IPS DF 6.9 (cell line): ENCODE measurements at regions not wholly inside any gene's neighbourhood (a gene's known extent, or its start where the extent isn't known, plus 50 kb on each side); places are given as distances from the start of the nearest gene placed in this dataset.

ENCODE experiments used
- DNase-seq: peaks from one replicate; pipeline ENCODE4 v3.0.0-alpha.2; 2013; ENCODE audit warnings: low read depth, low spot score
- H3K27ac ChIP-seq: one replicate; pipeline ENCODE4 v1.5.1; 2013; ENCODE audit warnings: low read length, control low read depth
- H3K27me3 ChIP-seq: 2 replicates; pipeline ENCODE4 v1.6.1; 2013; ENCODE audit warnings: mild to moderate bottlenecking, low read length; ENCODE audit not compliant: control insufficient read depth, insufficient read depth
- H3K36me3 ChIP-seq: 2 replicates; pipeline ENCODE4 v1.6.1; 2013; ENCODE audit warnings: low read length; ENCODE audit not compliant: control insufficient read depth, insufficient read depth
- H3K4me1 ChIP-seq: 2 replicates; pipeline ENCODE4 v1.6.1; 2013; ENCODE audit warnings: low read length; ENCODE audit not compliant: control insufficient read depth, insufficient read depth
- H3K4me3 ChIP-seq: 2 replicates; pipeline ENCODE4 v1.5.1; 2013; ENCODE audit warnings: mild to moderate bottlenecking, low read length
- H3K9me3 ChIP-seq: 2 replicates; pipeline ENCODE4 v1.6.1; 2013; ENCODE audit warnings: low read length, inconsistent platforms; ENCODE audit not compliant: control insufficient read depth, insufficient read depth
- WGBS: extraction: QIAGEN DNeasy Blood & Tissue Kit; methylation state at CpG from one replicate; pipeline ENCODE4 v1.1.7; 2013; ENCODE audit warnings: mixed read lengths, missing lambda C conversion rate; ENCODE audit not compliant: insufficient read length, insufficient coverage; 5-methylcytosine and 5-hydroxymethylcytosine counted together

GRCh38 chr2:10964052-10964790 is 52.5 kb downstream of the KCNF1 start:
- Histone ChIP-seq H3K4me1 (peaks cover 2% of the 10 kb centered on the region), H3K27ac (no peak overlapping the region), H3K36me3 (no peaks in the 10 kb centered on the region; the same call in 1 of the 2 replicates), H3K27me3 (no peaks in the 10 kb centered on the region), H3K9me3 (no peaks in the 10 kb centered on the region), H3K4me3 (no peak overlapping the region)
- no CpG with 5 or more reads among the region's 14 CpGs for WGBS
- DNase-seq = no peak

DNA sequence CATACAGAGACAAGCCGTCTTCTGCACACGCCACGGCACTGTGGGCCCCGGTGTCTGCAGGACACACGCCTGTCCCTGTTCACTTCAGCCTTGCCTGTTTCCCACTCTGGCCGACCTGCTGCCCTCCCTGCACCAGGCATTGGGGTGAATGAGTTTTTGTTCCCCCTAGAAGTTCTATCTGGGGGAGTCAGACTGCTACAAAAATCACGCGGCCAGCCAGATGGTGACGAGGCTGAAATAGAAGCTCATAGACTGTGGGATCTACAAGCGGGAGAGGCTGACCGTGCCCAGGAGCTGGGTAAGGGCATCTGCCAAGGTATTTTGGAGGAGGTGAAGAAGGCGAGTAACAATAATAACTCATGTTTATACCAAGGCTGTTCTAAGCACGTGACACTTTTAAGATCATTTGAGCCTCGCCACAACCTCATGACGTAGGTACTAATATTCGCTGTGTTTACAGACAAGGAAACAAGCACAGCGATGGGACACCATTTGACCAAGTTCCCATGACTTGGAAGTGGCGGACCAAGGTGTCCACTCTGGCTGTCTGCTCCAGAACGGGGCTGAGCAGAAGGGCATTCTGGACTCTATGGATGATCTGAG is 53.6 kb downstream of the KCNF1 start:
- DNase-seq = no peak
- Histone ChIP-seq H3K9me3 (no peaks in the 10 kb centered on the region), H3K36me3 (no peaks in the 10 kb centered on the region; the same call in 1 of the 2 replicates), H3K27me3 (no peaks in the 10 kb centered on the region), H3K4me3 (no peak overlapping the region), H3K4me1 (peaks cover 2% of the 10 kb centered on the region), H3K27ac (no peak overlapping the region)
- no CpG with 5 or more reads among the region's 19 CpGs for WGBS

- no peak for DNase-seq
- H3K9me3 ChIP-seq = no peaks in the 10 kb centered on the region
- peaks cover 2% of the 10 kb centered on the region for H3K4me1 ChIP-seq
- no peak overlapping the region for H3K4me3 ChIP-seq
- no peaks in the 10 kb centered on the region; the same call in 1 of the 2 replicates for H3K36me3 ChIP-seq
- H3K27ac ChIP-seq = no peak overlapping the region
- WGBS = no CpG with 5 or more reads among the region's 7 CpGs
- no peaks in the 10 kb centered on the region for H3K27me3 ChIP-seq
These were observed 54.3 kb downstream of the KCNF1 start for GRCh38 chr2:10966056-10966455.

DNA sequence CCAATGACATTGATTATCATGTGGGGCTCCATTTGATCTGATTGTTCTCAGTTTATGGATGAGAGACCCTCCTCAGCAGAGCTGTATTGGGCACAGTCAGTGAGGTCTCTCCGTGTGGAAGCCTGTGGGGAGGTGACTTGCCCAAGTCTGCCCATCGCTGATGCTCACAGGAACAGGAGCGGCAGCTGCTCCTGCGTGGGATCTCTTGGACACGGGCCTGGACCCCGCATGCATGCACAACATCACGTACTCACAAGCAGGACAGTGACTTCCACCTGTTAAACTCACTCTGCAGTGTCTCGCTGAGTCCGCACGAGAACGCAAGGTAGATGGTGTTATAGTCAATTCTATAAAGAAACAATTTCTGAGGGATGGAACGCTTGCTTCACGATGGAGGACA is 55.0 kb downstream of the KCNF1 start:
- Histone ChIP-seq H3K36me3 (no peaks in the 10 kb centered on the region; the same call in 1 of the 2 replicates), H3K27ac (no peak overlapping the region), H3K9me3 (no peaks in the 10 kb centered on the region), H3K27me3 (no peaks in the 10 kb centered on the region), H3K4me1 (peaks cover 3% of the 10 kb centered on the region), H3K4me3 (no peak overlapping the region)
- WGBS = no CpG with 5 or more reads among the region's 13 CpGs
- DNase-seq = no peak

DNA sequence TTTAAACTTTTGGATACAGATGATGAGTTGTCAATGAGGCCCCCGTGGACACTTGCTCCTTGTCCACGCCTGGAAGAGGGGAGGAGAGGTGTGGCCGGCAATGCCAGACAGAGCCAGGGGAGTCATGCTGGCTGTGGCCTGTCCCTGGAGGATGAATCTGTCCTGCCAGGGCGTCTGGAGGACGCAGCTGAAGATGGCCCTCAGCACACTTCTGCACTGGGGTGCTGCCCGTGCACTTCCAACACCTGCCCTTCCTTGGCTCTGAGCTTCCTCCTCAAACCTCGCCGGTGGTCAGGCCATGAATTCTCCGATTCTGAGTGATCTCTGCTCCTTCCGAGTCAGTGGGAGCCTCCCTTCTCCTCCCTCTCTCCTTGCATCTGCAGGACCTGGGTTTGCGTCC is 56.4 kb downstream of the KCNF1 start:
- no peaks in the 10 kb centered on the region for H3K27me3 ChIP-seq
- no peak overlapping the region for H3K27ac ChIP-seq
- no peaks in the 10 kb centered on the region for H3K9me3 ChIP-seq
- no peaks in the 10 kb centered on the region; the same call in 1 of the 2 replicates for H3K36me3 ChIP-seq
- WGBS = no CpG with 5 or more reads among the region's 11 CpGs
- peaks cover 7% of the 10 kb centered on the region for H3K4me1 ChIP-seq
- no peak overlapping the region for H3K4me3 ChIP-seq
- DNase-seq = no peak

DNA sequence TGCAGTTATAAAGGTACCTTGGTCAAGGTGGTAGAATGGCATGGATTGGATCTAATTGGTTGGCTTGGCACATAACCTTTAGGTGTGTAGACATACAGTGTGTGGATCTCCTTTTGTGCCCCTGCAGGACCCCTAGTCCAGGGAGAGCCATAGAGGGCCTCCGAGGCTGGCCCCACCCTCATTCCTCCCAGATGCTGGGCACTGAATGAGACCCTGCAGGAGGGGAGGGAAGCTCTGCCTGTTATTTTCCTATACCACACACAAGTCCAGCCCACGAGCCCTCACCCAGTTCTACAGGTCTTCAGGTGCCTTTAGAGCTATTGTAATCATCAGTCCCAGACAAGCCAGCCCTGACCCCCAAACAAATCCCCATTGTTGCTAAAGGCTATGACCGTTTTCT is 58.9 kb downstream of the KCNF1 start:
- no peaks in the 10 kb centered on the region for H3K27me3 ChIP-seq
- no CpG with 5 or more reads among the region's 3 CpGs for WGBS
- DNase-seq = no peak

DNA sequence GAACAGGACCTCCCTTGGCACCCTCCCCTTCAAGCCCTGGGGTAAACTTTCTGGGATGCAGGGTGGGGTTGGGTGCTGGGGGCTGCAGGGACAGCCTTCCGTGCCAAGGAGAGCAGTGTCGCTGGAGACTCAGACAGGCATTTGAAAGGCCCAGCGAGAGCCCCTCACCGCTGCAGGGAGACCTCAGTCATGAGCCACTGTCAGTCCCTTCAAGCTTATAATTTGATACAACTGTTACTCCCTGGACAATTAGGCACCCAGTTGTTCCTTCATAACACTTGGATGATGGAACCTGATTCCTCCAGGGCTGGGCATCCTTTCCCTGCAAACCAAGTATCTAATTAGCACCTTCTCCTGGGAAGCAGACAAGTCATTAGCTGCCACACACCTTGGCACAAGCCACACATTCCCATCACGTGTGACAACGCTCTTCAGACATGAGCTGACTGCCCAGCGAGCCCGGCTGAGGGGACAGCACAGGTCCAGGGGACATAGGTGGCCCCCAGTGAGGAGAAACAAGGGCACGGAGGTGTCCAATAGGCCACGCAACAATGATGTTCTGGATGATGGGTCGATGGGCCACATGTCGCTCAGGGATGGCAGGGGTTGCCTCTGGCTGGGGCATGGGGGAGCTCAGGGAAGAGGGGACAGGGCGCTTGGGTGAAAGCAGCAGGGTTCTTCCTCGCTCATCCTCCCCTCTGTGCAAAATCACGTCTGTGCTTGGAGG is 59.6 kb downstream of the KCNF1 start:
- WGBS = no CpG with 5 or more reads among the region's 15 CpGs
- no peaks in the 10 kb centered on the region for H3K9me3 ChIP-seq
- peaks cover 5% of the 10 kb centered on the region for H3K4me1 ChIP-seq
- no peaks in the 10 kb centered on the region for H3K27me3 ChIP-seq
- no peak overlapping the region for H3K4me3 ChIP-seq
- no peaks in the 10 kb centered on the region; the same call in 1 of the 2 replicates for H3K36me3 ChIP-seq
- DNase-seq = no peak
- H3K27ac ChIP-seq = no peak overlapping the region

More for the DNA sequence above, 58.9 kb downstream of the KCNF1 start:
- no peak overlapping the region for H3K4me3 ChIP-seq
- no peaks in the 10 kb centered on the region for H3K9me3 ChIP-seq
- no peak overlapping the region for H3K27ac ChIP-seq
- peaks cover 5% of the 10 kb centered on the region for H3K4me1 ChIP-seq
- no peaks in the 10 kb centered on the region; the same call in 1 of the 2 replicates for H3K36me3 ChIP-seq

GRCh38 chr2:10971888-10972260 is 60.1 kb downstream of the KCNF1 start:
- WGBS = no CpG with 5 or more reads among the region's 8 CpGs
- DNase-seq = no peak
- no peaks in the 10 kb centered on the region; the same call in 1 of the 2 replicates for H3K36me3 ChIP-seq
- H3K9me3 ChIP-seq = no peaks in the 10 kb centered on the region
- no peaks in the 10 kb centered on the region for H3K27me3 ChIP-seq
- H3K27ac ChIP-seq = no peak overlapping the region
- H3K4me1 ChIP-seq = peaks cover 5% of the 10 kb centered on the region
- no peak overlapping the region for H3K4me3 ChIP-seq

- WGBS = no CpG with 5 or more reads among the region's 17 CpGs
- H3K27ac ChIP-seq = no peak overlapping the region
These were observed 61.1 kb downstream of the KCNF1 start for GRCh38 chr2:10972683-10973433.

GRCh38 chr2:10973766-10974165 is 62.0 kb downstream of the KCNF1 start:
- Histone ChIP-seq H3K27me3 (no peaks in the 10 kb centered on the region), H3K27ac (no peak overlapping the region), H3K9me3 (no peaks in the 10 kb centered on the region), H3K36me3 (no peaks in the 10 kb centered on the region), H3K4me3 (no peak overlapping the region), H3K4me1 (peaks cover 6% of the 10 kb centered on the region)
- no peak for DNase-seq
- no CpG with 5 or more reads among the region's 6 CpGs for WGBS

More at GRCh38 chr2:10972683-10973433, 61.1 kb downstream of the KCNF1 start:
- no peaks in the 10 kb centered on the region; the same call in 1 of the 2 replicates for H3K36me3 ChIP-seq
- DNase-seq = no peak
- H3K27me3 ChIP-seq = no peaks in the 10 kb centered on the region
- H3K4me3 ChIP-seq = no peak overlapping the region
- H3K9me3 ChIP-seq = no peaks in the 10 kb centered on the region
- peaks cover 6% of the 10 kb centered on the region for H3K4me1 ChIP-seq
